Activated CD4-positive, alpha-beta T cell treated with anti-CD3 and anti-CD28 coated beads for 4 hours (primary cell): ENCODE measurements at regions not wholly inside any gene's neighbourhood (a gene's known extent, or its start where the extent isn't known, plus 50 kb on each side); places are given as distances from the start of the nearest gene placed in this dataset.

Experiments used
- DNase-seq, 2 donors: peaks; one replicate each; pipeline ENCODE4 v3.0.0-alpha.2; 2020

- DNase-seq = no peak
Observed at GRCh38 chr1:36717431-36717830, 234.7 kb upstream of the CSF3R start.

- no peak for DNase-seq
Observed at GRCh38 chr1:36715797-36716196, 233.1 kb upstream of the CSF3R start.

- DNase-seq = no peak
Observed at GRCh38 chr1:36714301-36714700, 231.6 kb upstream of the CSF3R start.

- DNase-seq = no peak
Observed at GRCh38 chr1:36711480-36711879, 228.8 kb upstream of the CSF3R start.

- DNase-seq = no peak
Observed at GRCh38 chr1:36710951-36711350, 228.2 kb upstream of the CSF3R start.

- DNase-seq = no peak
Observed at GRCh38 chr1:36709869-36710481, 227.3 kb upstream of the CSF3R start.

- no peak for DNase-seq
Observed at GRCh38 chr1:36708587-36708986, 225.9 kb upstream of the CSF3R start.

- DNase-seq = no peak
Observed at GRCh38 chr1:36707221-36707620, 224.5 kb upstream of the CSF3R start.

- DNase-seq = no peak
Observed at GRCh38 chr1:36706416-36706815, 223.7 kb upstream of the CSF3R start.

GRCh38 chr1:36705629-36706028, 222.9 kb upstream of the CSF3R start:
- DNase-seq = no peak

- DNase-seq = peak in 1 of 2 donors; percentile 17
Observed at GRCh38 chr1:36703526-36704208, 221.0 kb upstream of the CSF3R start.

- no peak for DNase-seq
Observed at GRCh38 chr1:36702963-36703362, 220.2 kb upstream of the CSF3R start.

GRCh38 chr1:36699113-36699911, 216.6 kb upstream of the CSF3R start:
- DNase-seq = no peak

GRCh38 chr1:36697836-36698605, 215.3 kb upstream of the CSF3R start:
- DNase-seq = no peak

GRCh38 chr1:36696261-36696940, 213.7 kb upstream of the CSF3R start:
- no peak for DNase-seq

GRCh38 chr1:36693603-36694002, 210.9 kb upstream of the CSF3R start:
- no peak for DNase-seq

- no peak for DNase-seq
Observed at GRCh38 chr1:36693161-36693525, 210.4 kb upstream of the CSF3R start.

- DNase-seq = no peak
Observed at GRCh38 chr1:36692465-36693160, 209.9 kb upstream of the CSF3R start.

GRCh38 chr1:36691374-36691773, 208.7 kb upstream of the CSF3R start:
- DNase-seq = no peak

- no peak for DNase-seq
Observed at GRCh38 chr1:36689992-36690391, 207.3 kb upstream of the CSF3R start.

GRCh38 chr1:36687312-36687711, 204.6 kb upstream of the CSF3R start:
- no peak for DNase-seq

GRCh38 chr1:36675931-36676562, 193.3 kb upstream of the CSF3R start:
- DNase-seq = no peak
